Esophagus squamous epithelium (tissue), 5 donors: ENCODE measurements at regions not wholly inside any gene's neighbourhood (a gene's known extent, or its start where the extent isn't known, plus 50 kb on each side); places are given as distances from the start of the nearest gene placed in this dataset.

ENCODE experiments used
- DNase-seq: peaks from one replicate; lab custom pipeline; 2025; lab: John Stamatoyannopoulos, UW
- H3K27ac ChIP-seq, 4 donors: fragments of 200-600 bp; sonication (generic); one replicate each; pipeline ENCODE4 v1.5.1; 2016 to 2019; ENCODE audit warnings: mild to moderate bottlenecking in 1 of 4
- H3K27me3 ChIP-seq, 4 donors: fragments of 200-600 bp; sonication (generic); 1 replicate in 3 of 4; 2 replicates in 1 of 4; pipeline versions ENCODE4 v1.5.1 to v1.6.0; 2017 to 2021; ENCODE audit warnings: antibody characterized with exemption in 1 of 4
- H3K36me3 ChIP-seq, 3 donors: fragments of 200-600 bp; sonication (generic); one replicate each; pipeline ENCODE4 v1.5.1; 2016 to 2019
- H3K4me1 ChIP-seq, 3 donors: fragments of 200-600 bp; sonication (generic); one replicate each; pipeline ENCODE4 v1.5.1; 2017 to 2019
- H3K4me3 ChIP-seq, 4 donors: fragments of 200-600 bp; sonication (generic); 1 replicate in 3 of 4; 2 replicates in 1 of 4; pipeline ENCODE4 v1.5.1; 2016 to 2019; ENCODE audit warnings: mild to moderate bottlenecking in 2 of 4, moderate library complexity in 1 of 4
- H3K9me3 ChIP-seq, 3 donors: fragments of 200-600 bp; sonication (generic); one replicate each; pipeline ENCODE4 v1.5.1; 2016 to 2019
- CTCF ChIP-seq, 6 experiments: fragments of 450-650 bp in 4 of 6; fragments of 200-600 bp in 2 of 6; sonication (generic) in 2 of 6; IDR thresholded peaks; one replicate each; pipeline ENCODE4 v1.5.1; 2016 to 2019; ENCODE audit warnings: antibody characterized with exemption in 6 of 6, mild to moderate bottlenecking in 4 of 6, moderate library complexity in 4 of 6
- POLR2A ChIP-seq, 4 donors: fragments of 450-650 bp; IDR thresholded peaks; one replicate each; pipeline ENCODE4 v1.6.1; 2017; ENCODE audit warnings: antibody characterized with exemption in 4 of 4, mild to moderate bottlenecking in 4 of 4, moderate library complexity in 3 of 4
- WGBS, 2 donors: methylation state at CpG; one replicate each; pipeline ENCODE4 v1.1.5; 2018; 5-methylcytosine and 5-hydroxymethylcytosine counted together
- intact Hi-C: fragments of 100-400 bp; cut with DNase I; formaldehyde crosslinking; loops from one replicate; pipeline ENCODE4 v1.15.0; 2022
- donor health status: DM: yes; HTN: yes; CAD: no.

DNA sequence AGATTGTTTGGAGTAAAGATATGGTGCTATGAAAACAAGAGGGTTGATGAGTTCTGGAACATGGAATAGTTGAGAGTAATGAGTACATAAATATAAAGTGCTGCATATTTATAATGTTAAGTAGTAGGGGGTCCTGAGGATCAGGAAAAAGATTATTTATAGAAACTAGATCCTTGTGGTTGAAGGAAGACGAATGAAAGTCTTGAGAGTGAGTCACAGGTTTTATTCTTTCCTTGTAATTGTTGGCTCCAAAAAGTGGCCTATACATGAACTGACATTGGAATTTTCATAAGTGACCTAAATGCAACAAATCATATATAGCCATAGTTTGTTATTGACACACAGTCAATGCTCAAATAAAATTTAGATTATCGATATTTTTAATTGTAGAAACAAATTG lies 440.4 kb upstream of the PRICKLE1 start:
- intact Hi-C loops, result no loop called here
- Histone ChIP-seq H3K4me3 (no peak overlapping the region), H3K4me1 (no peaks in the 10 kb centered on the region), H3K27ac (no peak overlapping the region), H3K36me3 (no peaks in the 10 kb centered on the region), H3K27me3 (no peaks in the 10 kb centered on the region), H3K9me3 (no peaks in the 10 kb centered on the region)
- TF ChIP-seq POLR2A (IDR thresholded peaks at IDR 0.05) (no peak), CTCF (IDR thresholded peaks at IDR 0.05) (no peak)
- 61% methylated on average over 2 of the region's 2 CpGs for WGBS, 2 donors
- no peak for DNase-seq

- no peak for DNase-seq
- H3K27ac ChIP-seq, result no peak overlapping the region
- H3K36me3 ChIP-seq, result no peaks in the 10 kb centered on the region
- no peaks in the 10 kb centered on the region for H3K27me3 ChIP-seq
- H3K4me1 ChIP-seq, result no peaks in the 10 kb centered on the region
- intact Hi-C loops, result no loop called here
- H3K9me3 ChIP-seq, result no peaks in the 10 kb centered on the region
- WGBS, 2 donors, result 60 to 70% methylated on average over 3 of the region's 3 CpGs
- TF ChIP-seq CTCF (IDR thresholded peaks at IDR 0.05) (no peak), POLR2A (IDR thresholded peaks at IDR 0.05) (no peak)
- no peak overlapping the region for H3K4me3 ChIP-seq
Observed at GRCh38 chr12:43028826-43029225, 439.3 kb upstream of the PRICKLE1 start.

DNA sequence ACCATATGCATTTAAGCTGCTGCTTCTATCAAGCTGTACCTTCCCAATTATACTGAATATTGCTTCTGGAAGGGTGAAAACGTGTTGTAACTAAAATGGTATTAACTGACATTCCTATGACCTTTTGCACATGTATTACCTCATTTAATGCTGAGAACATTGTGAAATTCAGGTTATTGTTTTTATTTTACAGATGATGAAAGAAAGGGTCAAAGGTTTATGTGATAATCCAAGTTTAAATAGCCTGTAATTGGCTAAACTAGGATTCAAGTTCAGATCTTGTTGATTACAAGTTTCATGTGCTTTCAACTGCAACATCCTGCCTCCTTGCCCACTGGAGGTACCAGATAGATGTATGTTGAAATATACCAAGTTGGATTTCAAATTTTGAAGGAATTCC lies 433.3 kb upstream of the PRICKLE1 start:
- no peaks in the 10 kb centered on the region for H3K4me1 ChIP-seq
- no peak overlapping the region for H3K4me3 ChIP-seq
- no peak overlapping the region for H3K27ac ChIP-seq
- DNase-seq, result no peak
- TF ChIP-seq CTCF (IDR thresholded peaks at IDR 0.05), result no peak
- TF ChIP-seq POLR2A (IDR thresholded peaks at IDR 0.05), result no peak
- 15 to 50% methylated on average over 1 of the region's 1 CpG for WGBS, 2 donors
- H3K27me3 ChIP-seq, result no peaks in the 10 kb centered on the region
- no peaks in the 10 kb centered on the region for H3K36me3 ChIP-seq
- intact Hi-C loops, result no loop called here
- H3K9me3 ChIP-seq, result no peaks in the 10 kb centered on the region

GRCh38 chr12:43015090-43015737 lies 425.7 kb upstream of the PRICKLE1 start:
- H3K36me3 ChIP-seq, result no peaks in the 10 kb centered on the region
- no peak for DNase-seq
- intact Hi-C loops, result no loop called here
- H3K9me3 ChIP-seq, result no peaks in the 10 kb centered on the region
- no peaks in the 10 kb centered on the region for H3K4me1 ChIP-seq
- H3K27me3 ChIP-seq, result no peaks in the 10 kb centered on the region
- H3K27ac ChIP-seq, result no peak overlapping the region
- no peak overlapping the region for H3K4me3 ChIP-seq
- TF ChIP-seq POLR2A (IDR thresholded peaks at IDR 0.05) (no peak), CTCF (IDR thresholded peaks at IDR 0.05) (no peak)
- 76 to 88% methylated on average over 3 to 4 of the region's 4 CpGs for WGBS, 2 donors

DNA sequence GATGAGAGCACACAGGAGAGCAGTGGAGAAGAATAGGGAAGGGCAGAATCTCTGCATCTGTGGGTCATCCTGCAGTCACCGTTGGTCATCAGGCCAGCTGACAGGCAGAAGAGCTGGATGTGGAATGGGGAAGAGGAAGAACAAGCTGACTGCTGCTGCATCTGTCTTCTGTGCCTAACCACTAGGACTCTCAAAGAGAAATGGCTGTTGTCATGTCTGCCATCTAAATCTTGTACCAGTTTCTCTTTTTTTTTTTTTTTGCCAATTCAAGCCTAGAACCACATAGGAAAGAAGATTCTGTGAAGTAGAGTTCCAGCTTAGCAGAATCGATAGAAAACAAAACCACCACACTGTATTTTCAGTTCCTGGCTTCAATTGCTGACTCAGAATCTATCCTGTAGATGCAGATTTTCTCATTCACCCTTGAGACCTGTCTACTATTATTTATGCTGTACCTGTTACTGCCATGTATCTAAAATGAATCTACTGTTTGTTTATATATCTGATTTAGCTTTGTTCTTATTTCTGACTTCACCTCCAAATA lies 421.9 kb upstream of the PRICKLE1 start:
- H3K4me3 ChIP-seq, result no peak overlapping the region
- DNase-seq, result no peak
- H3K27ac ChIP-seq, result no peak overlapping the region
- H3K36me3 ChIP-seq, result no peaks in the 10 kb centered on the region
- intact Hi-C loops, result no loop called here
- 53 to 72% methylated on average over 2 of the region's 2 CpGs for WGBS, 2 donors
- H3K9me3 ChIP-seq, result no peaks in the 10 kb centered on the region
- H3K27me3 ChIP-seq, result no peaks in the 10 kb centered on the region
- H3K4me1 ChIP-seq, result no peaks in the 10 kb centered on the region
- TF ChIP-seq POLR2A (IDR thresholded peaks at IDR 0.05), result no peak
- no peak for TF ChIP-seq CTCF (IDR thresholded peaks at IDR 0.05)
